DND-41 (cell line): ENCODE measurements at regions not wholly inside any gene's neighbourhood (a gene's known extent, or its start where the extent isn't known, plus 50 kb on each side); places are given as distances from the start of the nearest gene placed in this dataset.
"Not testable (repeated sequence)": the region's sequence is repeated elsewhere in the genome, so short reads cannot be mapped to it uniquely, and the experiment has no call there.

Experiments used
- CTCF ChIP-seq: IDR thresholded peaks from 2 replicates; pipeline ENCODE4 v1.5.1; 2012; ENCODE audit warnings: borderline replicate concordance, low read length, moderate library complexity, mild to moderate bottlenecking; ENCODE audit not compliant: poor library complexity, severe bottlenecking; ENCODE audit errors: extremely low read depth
- EZH2 ChIP-seq: IDR thresholded peaks from 3 replicates; pipeline ENCODE4 v1.6.1; 2012; ENCODE audit warnings: borderline replicate concordance, low read depth, mild to moderate bottlenecking, moderate library complexity, low read length, inconsistent platforms; ENCODE audit not compliant: severe bottlenecking

GRCh38 chr2:88986721-88987330, 295.4 kb downstream of the RPIA start:
- not testable (repeated sequence) for TF ChIP-seq CTCF, EZH2
